Sigmoid colon (tissue), 4 donors: ENCODE measurements at regions not wholly inside any gene's neighbourhood (a gene's known extent, or its start where the extent isn't known, plus 50 kb on each side); places are given as distances from the start of the nearest gene placed in this dataset.

Experiments
- POLR2A ChIP-seq, 2 donors: fragments of 450-650 bp; IDR thresholded peaks; one replicate each; pipeline ENCODE4 v1.6.1; 2016; ENCODE audit warnings: antibody characterized with exemption in 2 of 2, mild to moderate bottlenecking in 2 of 2, moderate library complexity in 2 of 2
- POLR2AphosphoS5 ChIP-seq, 4 donors: sonication (generic); formaldehyde crosslinking; IDR thresholded peaks; one replicate each; pipeline ENCODE4 v1.6.1; 2017; ENCODE audit warnings: antibody characterized with exemption in 4 of 4
- TF ChIP-seq, protein P1 (sequence below), 4 experiments: fragments of 450-650 bp in 3 of 4; fragments of 200-600 bp in 1 of 4; IDR thresholded peaks; one replicate each; pipeline ENCODE4 v1.5.1; 2016 to 2019; ENCODE audit warnings: antibody characterized with exemption in 4 of 4, mild to moderate bottlenecking in 3 of 4, moderate library complexity in 2 of 4

DNA sequence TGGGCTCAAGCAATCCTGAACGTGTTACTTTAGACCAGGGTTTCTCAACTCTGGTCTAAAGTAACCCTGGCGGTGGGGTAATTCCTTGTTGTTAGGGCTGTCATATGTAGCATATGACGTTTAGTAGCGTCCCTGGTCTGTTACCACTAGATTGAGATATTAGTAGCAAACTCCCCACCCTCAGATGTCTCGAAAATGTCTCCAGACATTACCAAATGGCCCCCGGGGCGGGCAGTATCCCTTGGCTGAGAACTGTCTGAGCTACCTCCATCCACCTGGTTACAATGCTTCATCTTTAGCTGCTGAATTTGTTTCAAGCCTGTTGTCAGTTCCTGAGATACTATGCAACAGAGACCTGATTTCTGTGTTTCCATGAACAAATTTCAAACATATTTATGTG lies 56.7 kb downstream of the CLDN34 start:
- TF ChIP-seq POLR2AphosphoS5 (IDR thresholded peaks at IDR 0.05) (no peak), POLR2A (IDR thresholded peaks at IDR 0.05) (no peak)
- TF ChIP-seq, protein P1, sequence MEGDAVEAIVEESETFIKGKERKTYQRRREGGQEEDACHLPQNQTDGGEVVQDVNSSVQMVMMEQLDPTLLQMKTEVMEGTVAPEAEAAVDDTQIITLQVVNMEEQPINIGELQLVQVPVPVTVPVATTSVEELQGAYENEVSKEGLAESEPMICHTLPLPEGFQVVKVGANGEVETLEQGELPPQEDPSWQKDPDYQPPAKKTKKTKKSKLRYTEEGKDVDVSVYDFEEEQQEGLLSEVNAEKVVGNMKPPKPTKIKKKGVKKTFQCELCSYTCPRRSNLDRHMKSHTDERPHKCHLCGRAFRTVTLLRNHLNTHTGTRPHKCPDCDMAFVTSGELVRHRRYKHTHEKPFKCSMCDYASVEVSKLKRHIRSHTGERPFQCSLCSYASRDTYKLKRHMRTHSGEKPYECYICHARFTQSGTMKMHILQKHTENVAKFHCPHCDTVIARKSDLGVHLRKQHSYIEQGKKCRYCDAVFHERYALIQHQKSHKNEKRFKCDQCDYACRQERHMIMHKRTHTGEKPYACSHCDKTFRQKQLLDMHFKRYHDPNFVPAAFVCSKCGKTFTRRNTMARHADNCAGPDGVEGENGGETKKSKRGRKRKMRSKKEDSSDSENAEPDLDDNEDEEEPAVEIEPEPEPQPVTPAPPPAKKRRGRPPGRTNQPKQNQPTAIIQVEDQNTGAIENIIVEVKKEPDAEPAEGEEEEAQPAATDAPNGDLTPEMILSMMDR (IDR thresholded peaks at IDR 0.05) = no peak
